HG03025 (cell line): ENCODE measurements at regions not wholly inside any gene's neighbourhood (a gene's known extent, or its start where the extent isn't known, plus 50 kb on each side); places are given as distances from the start of the nearest gene placed in this dataset.
"Not testable (repeated sequence)": the region's sequence is repeated elsewhere in the genome, so short reads cannot be mapped to it uniquely, and the experiment has no call there.

ENCODE experiments used
- ATAC-seq: cut with Tn5 transposase; IDR thresholded peaks from one replicate; pipeline ENCODE4 v1.9.1; 2021; ENCODE audit warnings: mild to moderate bottlenecking, moderate library complexity; ENCODE audit not compliant: unreplicated experiment, low FRiP score

DNA sequence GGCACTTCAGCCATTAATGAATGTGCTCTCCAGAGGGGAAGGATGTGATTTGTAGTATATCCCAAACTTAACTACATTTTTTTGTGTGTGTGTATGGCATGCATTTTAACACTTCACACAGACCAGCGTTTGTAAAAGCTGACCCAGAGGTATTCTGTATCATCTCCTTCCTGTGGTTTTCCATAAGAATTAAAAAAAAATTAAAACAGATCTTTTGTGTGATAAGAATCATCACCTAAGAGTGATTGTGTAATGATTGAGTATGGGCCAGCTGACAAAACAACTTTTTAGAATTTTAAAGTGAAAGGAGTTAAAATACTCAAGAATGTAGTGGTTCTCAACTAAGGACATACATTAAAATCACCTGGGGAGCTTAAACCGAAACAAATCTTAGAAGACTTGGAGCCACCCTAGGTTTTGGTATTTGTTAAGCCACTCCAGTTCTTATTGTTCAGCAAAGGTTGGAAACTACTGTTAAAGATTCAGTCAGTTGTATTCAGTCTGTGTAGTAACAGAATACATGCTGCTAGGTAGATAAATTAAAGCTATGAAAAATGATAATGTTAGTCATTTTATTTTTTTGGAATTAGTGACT, 120.1 kb downstream of the HAUS1 start:
- no peak for ATAC-seq

GRCh38 chr18:46226461-46226860, 122.3 kb downstream of the HAUS1 start:
- ATAC-seq = no peak

- not testable (repeated sequence) for ATAC-seq
Observed at GRCh38 chr18:46229641-46230040, 125.5 kb downstream of the HAUS1 start.

GRCh38 chr18:46236156-46236555, 132.0 kb downstream of the HAUS1 start:
- no peak for ATAC-seq

DNA sequence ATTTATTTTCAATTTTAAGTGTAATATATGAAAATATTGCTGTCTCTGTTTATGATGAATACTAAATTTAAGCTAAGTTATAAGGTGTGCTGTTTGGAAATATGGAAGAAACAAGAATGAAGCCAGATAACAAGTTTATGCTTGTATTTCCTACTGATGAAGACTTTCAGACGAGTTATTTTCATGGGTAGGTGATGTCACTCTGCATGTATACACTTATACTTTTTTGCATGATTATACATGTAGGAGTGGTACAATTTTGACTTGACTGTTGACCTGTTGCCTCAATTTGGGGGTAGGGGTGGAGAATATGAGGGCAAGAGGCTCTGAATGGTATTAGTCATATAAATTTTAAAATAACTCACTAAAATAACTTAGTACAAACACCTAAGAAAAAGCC, 133.7 kb downstream of the HAUS1 start:
- ATAC-seq = no peak

- no peak for ATAC-seq
Observed at GRCh38 chr18:46239549-46239948, 135.4 kb downstream of the HAUS1 start.

GRCh38 chr18:46239998-46240397, 135.8 kb downstream of the HAUS1 start:
- ATAC-seq = no peak

- ATAC-seq = not testable (repeated sequence)
Observed at GRCh38 chr18:46241393-46241792, 137.2 kb downstream of the HAUS1 start.

GRCh38 chr18:46242183-46242582, 138.0 kb downstream of the HAUS1 start:
- no peak for ATAC-seq

DNA sequence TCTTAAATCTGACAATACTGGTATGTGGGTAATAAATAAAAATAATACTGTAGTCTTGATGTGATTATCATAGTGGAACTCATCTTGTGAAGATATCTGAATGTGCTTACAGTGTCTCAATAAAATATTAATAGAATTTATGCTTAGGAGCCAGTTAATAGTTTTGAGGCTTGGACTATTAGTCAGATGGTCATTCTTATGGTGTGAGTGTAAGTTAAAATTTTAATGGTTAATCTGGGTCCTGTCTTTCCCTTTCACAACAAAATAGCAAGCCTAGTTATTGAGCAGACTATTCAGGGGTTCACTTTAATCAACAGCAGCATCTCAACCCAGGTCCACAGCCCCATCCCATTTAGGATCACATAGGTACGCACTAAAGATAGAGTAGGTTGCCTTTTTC, 138.9 kb downstream of the HAUS1 start:
- ATAC-seq = no peak

DNA sequence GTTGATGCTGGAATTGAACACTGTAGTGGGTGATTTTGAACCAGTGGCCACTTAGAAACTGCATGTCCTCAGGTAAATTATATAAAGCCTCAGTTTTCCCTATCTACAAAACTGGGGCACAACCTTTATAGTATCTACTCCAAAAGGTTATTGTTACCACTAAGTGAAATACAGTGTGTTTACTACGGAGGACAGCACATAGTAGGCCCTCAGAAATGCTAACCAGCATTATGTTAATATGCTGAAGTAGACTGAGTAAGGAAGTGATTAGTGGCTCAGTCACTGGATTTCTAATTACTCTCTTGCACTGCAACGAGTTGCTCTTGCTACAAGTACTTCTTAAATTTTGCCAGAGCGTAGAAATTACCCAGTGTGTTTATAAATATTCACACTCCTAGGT, 139.5 kb downstream of the HAUS1 start:
- ATAC-seq = no peak

GRCh38 chr18:46246101-46246500, 141.9 kb downstream of the HAUS1 start:
- ATAC-seq = no peak

DNA sequence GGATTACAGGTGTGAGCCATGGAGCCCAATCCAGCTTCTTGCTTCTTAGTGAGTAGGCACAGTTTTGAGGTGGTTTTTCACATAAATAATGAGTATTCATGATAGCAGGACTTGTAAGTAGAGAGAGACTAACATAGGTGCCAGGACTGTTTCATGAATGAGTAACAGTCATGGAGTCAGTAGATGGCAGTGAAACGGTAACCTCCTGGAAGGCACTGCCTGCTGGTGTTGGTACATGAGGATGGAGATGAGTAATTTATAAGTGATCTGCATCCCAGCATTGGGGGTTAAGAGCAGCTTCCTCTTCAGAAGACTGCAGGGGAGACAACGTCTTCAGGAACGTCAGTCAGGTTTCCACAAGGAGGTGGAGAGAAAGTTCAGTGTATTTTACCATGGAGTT, 143.8 kb downstream of the HAUS1 start:
- ATAC-seq = no peak

GRCh38 chr18:46250084-46250811, 146.1 kb downstream of the HAUS1 start:
- ATAC-seq = peak; percentile 98

GRCh38 chr18:46250812-46251173, 146.6 kb downstream of the HAUS1 start:
- no peak for ATAC-seq

DNA sequence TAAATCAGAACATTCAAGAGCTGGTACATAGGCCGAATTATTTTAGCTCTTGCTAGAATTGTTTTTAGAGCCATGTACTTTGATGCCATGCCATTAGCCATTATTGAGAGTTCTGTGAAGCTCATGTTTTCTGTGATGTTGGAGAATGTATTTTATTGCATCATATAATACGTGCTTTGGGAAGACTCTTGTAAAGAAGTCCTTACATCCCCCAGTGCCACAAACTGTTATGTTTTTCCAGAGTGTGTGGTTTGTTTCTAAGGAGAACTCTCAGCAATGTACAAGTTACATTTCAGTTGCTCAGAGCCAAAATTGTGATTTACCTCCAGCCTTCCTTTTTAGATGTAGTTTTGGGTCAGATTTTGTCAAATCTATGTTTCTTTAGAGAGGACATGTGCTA, 148.6 kb downstream of the HAUS1 start:
- no peak for ATAC-seq

DNA sequence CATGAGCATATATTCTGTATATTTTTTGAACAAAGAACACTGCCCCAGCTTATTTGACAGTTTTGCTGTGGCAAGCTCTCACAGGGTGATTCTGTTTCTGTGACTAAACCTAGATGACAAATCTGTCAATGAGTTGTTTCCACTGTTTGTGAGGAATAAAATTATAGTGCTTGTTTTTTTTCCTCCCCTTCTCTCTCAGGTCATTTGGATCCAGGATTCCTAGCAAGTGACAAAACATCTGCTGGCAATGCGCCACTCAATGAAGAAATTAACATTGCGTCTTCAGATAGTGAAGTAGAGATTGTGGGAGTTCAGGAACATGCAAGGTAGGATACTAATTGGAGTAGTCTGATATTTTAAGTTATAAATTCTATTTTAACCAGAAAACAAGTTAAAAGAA, 149.3 kb downstream of the HAUS1 start:
- ATAC-seq = no peak

DNA sequence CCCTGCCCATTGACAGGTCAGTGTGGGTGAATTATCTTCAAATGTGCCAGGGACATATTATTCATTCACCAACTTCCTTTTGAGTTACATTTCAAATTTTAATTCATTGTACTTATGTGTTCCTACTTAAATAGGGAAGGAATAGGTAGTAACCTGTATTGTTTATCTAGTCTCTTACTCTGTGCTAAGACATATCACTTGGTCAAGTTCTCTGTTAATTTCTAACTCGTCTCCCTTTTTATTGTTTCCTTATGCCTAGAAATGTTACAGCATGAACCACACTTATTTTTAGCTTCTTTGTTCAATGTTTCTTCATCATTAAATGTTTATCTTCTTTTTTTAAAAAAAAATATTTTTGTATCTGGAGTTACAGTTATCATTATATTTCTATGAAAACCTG, 151.9 kb downstream of the HAUS1 start:
- no peak for ATAC-seq

DNA sequence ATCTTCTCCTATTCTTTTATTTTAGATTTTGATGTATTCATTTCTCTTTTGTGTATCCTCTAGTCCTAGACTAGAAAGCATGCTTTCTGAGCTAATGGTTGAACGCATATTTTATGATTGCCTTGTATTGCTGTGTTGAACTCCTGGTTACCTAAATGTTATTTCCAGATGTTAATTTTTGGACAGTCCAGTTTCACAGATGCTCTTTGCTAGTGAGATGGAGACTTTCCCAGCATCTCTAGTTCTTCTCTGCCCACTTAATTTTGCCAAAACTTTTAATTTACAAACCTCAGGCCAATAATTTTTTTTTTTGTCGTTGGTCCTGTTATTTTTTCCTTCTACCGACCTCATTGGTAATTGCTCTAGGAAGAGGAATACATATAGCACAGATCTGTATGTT, 153.2 kb downstream of the HAUS1 start:
- ATAC-seq = no peak

DNA sequence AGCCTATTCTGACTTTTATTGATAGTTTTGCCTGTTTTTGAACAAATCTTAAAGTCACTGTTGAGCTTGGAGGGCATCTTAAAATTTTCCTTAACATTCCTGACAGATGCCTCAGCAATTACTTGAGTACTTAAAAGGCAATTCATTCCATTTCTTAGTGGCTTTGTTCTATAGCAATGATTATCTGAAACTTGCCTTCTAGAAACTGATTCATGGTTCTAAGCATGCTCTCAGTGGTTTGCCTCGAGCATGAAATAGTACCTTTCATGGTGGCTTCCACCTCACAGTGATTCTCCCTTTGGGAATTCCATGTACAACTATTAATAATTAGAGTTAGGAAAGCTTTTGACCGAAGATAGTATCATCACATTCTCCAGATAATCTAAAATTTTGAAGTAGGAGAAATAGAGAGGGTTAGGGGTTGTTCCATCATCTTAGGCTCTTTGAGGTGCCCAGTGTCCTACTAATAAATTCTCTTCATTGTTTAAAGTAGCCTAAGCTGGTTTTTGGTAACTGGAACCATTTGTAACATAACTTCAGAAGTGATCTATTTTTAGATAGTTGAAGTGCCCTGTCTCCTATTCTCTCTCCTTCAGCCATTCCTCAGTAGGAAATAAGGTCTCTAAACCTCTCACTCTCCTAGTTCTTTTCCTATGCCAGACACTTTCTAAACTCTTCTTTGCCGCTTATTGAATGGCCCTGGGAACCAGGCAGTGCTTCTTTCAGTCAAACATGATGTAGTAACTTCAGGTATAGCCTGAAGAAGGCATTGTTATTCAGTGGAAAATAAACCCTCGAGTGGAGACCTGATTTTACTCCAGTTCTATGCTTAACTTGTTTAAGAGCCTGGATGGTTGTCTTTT, 156.1 kb downstream of the HAUS1 start:
- ATAC-seq = no peak

GRCh38 chr18:46260879-46261143, 156.6 kb downstream of the HAUS1 start:
- no peak for ATAC-seq

- ATAC-seq = no peak
Observed at GRCh38 chr18:46261799-46262198, 157.6 kb downstream of the HAUS1 start.
